HG02763 (cell line): ENCODE measurements at regions not wholly inside any gene's neighbourhood (a gene's known extent, or its start where the extent isn't known, plus 50 kb on each side); places are given as distances from the start of the nearest gene placed in this dataset.
"Not testable (repeated sequence)": the region's sequence is repeated elsewhere in the genome, so short reads cannot be mapped to it uniquely, and the experiment has no call there.

ENCODE experiments used
- ATAC-seq: cut with Tn5 transposase; IDR thresholded peaks from one replicate; pipeline ENCODE4 v1.9.1; 2021; ENCODE audit warnings: mild to moderate bottlenecking, moderate library complexity; ENCODE audit not compliant: unreplicated experiment

- no peak for ATAC-seq
These were observed 119.4 kb upstream of the SPIN4 start for GRCh38 chrX:63470506-63470905.

- no peak for ATAC-seq
These were observed 115.6 kb upstream of the SPIN4 start for GRCh38 chrX:63466690-63467089.

GRCh38 chrX:63458981-63459380, 107.8 kb upstream of the SPIN4 start:
- ATAC-seq: no peak

DNA sequence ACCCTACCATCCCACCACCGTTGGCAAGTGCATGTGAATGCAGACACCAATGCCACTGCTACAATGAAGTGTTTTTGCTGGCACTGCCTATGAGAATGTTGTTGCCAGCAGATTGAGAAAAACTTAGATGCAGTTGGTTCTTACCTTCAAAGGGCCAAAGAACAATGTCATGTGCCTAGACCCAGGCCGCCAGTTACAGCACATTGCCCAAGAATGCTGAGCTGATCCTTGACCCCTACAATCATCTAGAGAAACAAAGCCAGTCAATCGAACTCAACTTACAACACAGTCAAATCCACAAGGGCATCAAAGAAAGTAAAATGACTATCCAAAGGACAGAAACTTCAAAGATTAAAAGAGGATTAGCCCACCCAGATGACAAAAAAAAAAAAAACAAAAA, 102.4 kb upstream of the SPIN4 start:
- no peak for ATAC-seq

DNA sequence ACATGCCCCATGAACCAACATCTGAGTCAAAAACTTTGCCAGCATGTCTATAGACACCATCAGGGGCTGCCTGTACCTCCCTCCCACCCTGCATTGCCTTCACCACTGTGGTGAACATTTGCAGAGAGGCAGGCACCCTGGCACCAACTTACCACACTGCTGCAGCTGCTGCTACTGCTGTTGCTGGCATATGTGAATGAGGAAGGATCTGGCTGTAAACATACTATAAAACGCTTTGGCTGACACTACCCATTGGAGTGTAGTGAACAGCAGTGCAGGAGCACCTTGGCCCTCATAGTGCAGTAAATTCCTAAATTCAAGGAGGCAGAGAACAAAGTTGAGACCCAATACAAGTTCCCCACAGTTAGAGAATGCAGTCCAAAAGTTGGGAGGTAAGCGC, 90.6 kb upstream of the SPIN4 start:
- no peak for ATAC-seq

DNA sequence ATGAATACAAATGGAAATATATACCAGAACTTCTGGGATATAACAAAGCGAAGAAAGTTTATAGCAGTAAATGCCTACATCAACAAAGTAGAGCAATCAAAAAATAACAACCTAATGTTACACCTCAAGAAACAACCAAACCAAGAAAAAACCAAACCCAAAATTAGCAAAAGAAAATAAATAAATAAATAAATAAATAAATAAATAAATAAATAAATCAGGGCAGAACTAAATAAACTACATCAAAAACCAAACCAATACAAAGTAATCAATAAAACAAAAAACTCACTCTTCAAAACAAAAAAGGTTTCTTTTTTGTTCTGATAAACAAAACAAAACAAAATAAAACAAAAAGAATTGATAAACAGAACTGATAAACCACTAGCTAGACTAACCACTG, 88.4 kb upstream of the SPIN4 start:
- no peak for ATAC-seq

DNA sequence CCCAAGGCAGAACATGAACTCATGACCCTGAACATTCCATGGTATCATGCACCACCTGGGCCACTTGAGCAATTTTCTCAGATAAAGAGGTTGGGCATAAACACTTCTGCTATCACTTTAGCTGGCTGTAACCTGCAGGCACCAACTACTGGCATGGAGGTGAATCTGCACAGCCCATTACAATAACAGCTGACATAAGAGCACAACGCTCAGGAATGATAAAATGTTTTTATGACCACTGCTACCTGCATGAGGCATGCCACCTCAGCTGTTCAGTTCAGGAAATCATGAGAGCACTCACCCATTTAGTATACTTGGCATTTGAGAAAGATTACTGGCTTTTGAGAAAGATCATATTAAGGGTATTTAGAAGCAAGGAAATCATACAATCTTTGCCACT, 85.7 kb upstream of the SPIN4 start:
- ATAC-seq: no peak

GRCh38 chrX:63434665-63435064, 83.5 kb upstream of the SPIN4 start:
- ATAC-seq: no peak

DNA sequence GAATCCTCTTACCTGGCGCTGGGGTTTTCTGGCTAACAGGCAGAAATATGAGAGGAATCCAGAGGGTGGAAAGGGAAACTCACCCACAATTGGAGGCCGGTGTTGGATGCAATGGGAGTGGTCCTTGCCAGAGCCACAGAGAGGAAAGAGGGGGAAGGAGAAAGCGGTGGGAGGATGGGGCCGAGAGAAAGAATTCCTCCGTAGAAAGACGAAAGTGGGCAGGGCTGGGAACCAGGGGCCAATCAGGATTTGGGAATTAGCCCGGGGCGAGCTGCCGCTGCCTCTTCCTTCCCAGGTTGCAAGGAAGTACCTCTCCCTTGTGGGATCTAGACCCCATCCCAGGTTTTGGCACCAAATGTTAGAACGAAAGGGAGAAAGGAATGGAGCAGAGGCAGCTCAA, 83.1 kb upstream of the SPIN4 start:
- no peak for ATAC-seq

DNA sequence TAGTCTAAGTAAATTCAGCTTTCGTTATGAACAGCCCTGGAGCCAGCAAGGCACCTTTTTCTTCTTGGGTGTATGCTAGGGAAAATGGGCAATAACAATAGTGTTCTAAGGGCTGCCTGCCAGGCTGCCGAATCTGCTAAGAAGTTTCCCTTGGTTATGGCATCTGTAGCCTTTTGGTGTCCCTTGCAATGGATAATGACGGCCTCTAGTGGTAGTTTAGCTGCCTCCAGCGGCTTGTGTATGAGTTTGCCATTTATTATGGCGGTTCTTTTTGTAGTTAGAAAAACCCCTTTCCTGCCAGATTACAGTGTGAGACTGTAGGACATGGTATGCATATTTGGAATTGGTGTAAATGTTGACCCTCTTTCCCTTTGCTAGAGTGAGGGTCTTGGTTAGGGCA, 78.9 kb upstream of the SPIN4 start:
- ATAC-seq: no peak

DNA sequence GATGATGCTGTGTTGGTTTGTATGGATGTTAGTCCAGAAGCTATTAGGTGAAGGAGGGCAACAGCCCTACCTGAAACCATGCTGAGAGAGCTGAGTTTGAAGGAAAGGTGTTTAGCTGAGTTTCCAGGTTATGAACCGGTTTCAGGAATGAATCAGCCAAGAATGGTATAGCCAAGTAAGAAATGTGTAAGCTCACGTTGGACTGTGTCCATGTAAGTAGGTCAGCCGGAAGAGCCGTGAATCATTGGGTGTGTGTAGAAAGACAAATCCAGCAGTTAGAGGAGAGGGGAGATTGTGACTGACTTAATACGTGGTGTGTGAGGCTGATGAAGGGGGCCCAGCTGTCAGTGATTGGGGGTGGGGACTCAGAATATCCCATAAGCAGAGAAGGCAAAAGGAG, 77.2 kb upstream of the SPIN4 start:
- no peak for ATAC-seq

DNA sequence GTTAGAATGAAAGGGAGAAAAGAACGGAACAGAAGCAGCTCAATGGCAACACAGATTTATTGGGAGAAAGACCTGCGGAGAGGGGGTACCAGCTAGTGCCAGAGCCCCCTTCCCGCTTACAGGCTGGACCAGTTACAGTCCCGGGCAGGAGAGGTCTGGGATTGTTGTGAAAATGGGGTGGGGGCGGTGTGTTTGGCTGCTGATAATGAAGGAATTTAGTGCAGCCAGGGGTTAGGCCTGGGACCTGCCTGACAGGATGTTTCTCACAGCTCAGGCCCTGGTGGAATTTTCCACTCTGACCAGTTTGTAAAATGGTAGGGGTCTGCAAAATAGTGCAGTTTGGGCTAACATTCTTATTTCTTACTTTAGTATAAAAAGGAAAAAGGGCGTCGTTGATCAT, 75.4 kb upstream of the SPIN4 start:
- ATAC-seq: no peak

DNA sequence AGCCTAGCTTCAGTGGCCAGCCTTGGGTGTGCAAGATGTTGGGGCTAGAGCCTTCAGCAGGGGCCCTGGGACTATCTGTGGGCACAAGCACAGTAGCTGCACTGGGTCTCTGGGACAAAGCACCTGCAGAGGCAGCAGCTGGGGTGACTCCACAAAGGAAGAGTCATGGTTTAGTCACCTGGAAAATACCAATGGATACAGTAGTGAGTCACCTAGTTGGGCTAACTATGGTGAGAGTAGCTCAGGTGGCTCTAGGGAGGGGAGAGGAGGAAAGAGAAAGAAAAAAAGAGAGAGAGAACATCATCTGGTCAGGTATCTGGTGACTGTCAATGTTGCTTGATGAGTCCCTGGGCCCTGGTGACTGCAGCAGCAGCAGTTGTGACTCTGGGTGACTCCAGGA, 72.9 kb upstream of the SPIN4 start:
- ATAC-seq: no peak

GRCh38 chrX:63421411-63421810, 70.3 kb upstream of the SPIN4 start:
- ATAC-seq: no peak

DNA sequence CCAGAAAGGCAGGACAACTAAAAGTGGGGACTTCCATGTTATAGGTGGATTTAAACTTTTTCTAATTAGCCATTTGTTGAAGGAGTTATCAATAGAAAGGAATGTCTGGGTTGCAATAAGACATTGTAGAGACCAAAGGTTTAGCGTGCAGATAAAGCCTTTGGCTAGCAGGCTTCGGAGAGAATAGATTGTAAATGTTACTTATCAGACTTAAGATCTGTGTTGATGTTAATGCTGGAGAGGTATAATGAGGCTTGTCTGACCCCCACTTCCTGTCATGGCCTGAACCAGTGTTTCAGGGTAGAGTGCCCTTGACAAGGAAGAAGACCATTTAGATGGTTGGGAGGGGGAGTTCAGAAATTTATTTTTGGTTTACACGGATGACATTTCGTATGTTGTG, 67.1 kb upstream of the SPIN4 start:
- no peak for ATAC-seq

DNA sequence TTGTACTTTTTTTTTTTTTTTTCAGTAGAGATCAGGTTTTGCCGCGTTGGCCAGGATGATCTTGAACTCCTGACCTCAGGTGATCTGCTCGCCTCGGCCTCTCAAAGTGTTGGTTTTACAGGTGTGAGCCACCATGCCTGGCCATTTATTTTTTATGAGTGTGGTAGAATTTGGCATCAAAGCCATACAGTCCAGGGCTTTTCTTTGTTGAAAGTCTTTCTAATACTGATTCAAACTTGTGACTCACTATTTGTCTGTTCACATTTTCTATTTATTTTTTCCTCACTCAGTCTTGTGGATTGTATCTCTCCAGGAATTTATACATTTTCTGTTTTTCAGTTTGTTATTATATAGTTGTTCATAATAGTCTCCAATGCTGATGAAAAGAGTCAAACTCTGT, 66.5 kb upstream of the SPIN4 start:
- ATAC-seq: no peak

DNA sequence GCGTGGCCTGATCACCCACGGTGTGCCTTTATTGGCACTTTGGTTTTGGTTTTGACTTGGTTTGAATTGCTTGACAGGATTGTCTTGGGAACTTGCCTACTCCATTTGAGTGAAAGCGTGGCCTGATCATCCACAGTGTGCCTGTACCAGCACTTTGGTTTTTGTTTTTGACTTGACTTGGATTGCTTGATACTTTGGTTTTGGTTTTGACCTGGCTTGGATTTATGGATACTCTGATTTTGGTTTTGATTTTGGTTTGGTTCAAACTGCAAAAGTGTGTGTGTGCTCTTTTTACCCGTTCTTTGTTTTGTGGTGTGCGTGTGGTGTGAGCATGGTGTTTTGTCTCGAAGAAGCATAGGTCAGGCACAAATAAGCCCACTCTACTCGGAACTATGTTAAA, 58.8 kb upstream of the SPIN4 start:
- not testable (repeated sequence) for ATAC-seq

- ATAC-seq: no peak
These were observed 56.9 kb upstream of the SPIN4 start for GRCh38 chrX:63408050-63408449.

- no peak for ATAC-seq
These were observed 53.2 kb upstream of the SPIN4 start for GRCh38 chrX:63404332-63404731.

- no peak for ATAC-seq
These were observed 51.0 kb upstream of the SPIN4 start for GRCh38 chrX:63402106-63402505.
